ENCODE measurements at regions not wholly inside any gene's neighbourhood (a gene's known extent, or its start where the extent isn't known, plus 50 kb on each side); places are given as distances from the start of the nearest gene placed in this dataset.

- Histone ChIP-seq H3K4me3 (no peak overlapping the region), H3K36me3 (replicated peaks in 1 of 2) (no peaks in the 10 kb centered on the region), H3K27me3 (no peaks in the 10 kb centered on the region), H3K9me3 (replicated peaks in 1 of 3) (no peaks in the 10 kb centered on the region), H3K27ac (no peak overlapping the region), H3K4me1 (replicated peaks in 1 of 2) (no peaks in the 10 kb centered on the region)
- intact Hi-C loops (cut with DNase I): no loop called here
- WGBS, 4 donors: 33 to 38% (median 35%) methylated on average over 1 of the region's 1 CpG
- TF ChIP-seq, protein P1, sequence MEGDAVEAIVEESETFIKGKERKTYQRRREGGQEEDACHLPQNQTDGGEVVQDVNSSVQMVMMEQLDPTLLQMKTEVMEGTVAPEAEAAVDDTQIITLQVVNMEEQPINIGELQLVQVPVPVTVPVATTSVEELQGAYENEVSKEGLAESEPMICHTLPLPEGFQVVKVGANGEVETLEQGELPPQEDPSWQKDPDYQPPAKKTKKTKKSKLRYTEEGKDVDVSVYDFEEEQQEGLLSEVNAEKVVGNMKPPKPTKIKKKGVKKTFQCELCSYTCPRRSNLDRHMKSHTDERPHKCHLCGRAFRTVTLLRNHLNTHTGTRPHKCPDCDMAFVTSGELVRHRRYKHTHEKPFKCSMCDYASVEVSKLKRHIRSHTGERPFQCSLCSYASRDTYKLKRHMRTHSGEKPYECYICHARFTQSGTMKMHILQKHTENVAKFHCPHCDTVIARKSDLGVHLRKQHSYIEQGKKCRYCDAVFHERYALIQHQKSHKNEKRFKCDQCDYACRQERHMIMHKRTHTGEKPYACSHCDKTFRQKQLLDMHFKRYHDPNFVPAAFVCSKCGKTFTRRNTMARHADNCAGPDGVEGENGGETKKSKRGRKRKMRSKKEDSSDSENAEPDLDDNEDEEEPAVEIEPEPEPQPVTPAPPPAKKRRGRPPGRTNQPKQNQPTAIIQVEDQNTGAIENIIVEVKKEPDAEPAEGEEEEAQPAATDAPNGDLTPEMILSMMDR (IDR thresholded peaks at IDR 0.05): no peak
- TF ChIP-seq POLR2A (IDR thresholded peaks at IDR 0.05): no peak
- DNase-seq: no peak
Observed at GRCh38 chr13:54637366-54637765, 1608.8 kb downstream of the OLFM4 start.

- H3K4me1 ChIP-seq (replicated peaks in 1 of 2): no peaks in the 10 kb centered on the region
- H3K4me3 ChIP-seq: no peak overlapping the region
- intact Hi-C loops (cut with DNase I): no loop called here
- no peaks in the 10 kb centered on the region for H3K27me3 ChIP-seq
- no peak overlapping the region for H3K27ac ChIP-seq
- TF ChIP-seq POLR2A (IDR thresholded peaks at IDR 0.05): no peak
- TF ChIP-seq, protein P1 (IDR thresholded peaks at IDR 0.05): no peak
- no peaks in the 10 kb centered on the region for H3K36me3 ChIP-seq (replicated peaks in 1 of 2)
- DNase-seq: no peak
- H3K9me3 ChIP-seq (replicated peaks in 1 of 3): no peaks in the 10 kb centered on the region
Observed at GRCh38 chr13:54640719-54641118, 1612.1 kb downstream of the OLFM4 start.

DNA sequence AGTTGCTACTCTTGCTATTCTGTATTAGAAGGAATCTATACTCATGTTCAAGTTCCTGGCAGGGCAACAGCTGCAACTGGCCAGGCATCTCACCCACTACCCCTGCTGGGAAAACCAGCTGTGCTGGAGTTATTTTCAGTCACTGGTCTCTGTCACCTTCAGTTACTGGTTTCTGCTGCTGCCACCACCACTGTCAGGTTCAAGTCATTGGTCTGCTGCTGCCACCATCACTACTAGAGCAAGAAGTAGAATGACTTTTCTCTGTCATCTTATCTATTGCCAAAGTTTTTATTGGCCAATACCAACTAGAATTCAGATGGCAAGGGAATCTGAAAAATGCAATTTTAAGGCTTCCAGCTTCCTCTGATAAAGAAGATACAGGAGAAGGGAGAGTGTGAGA lies 1615.2 kb downstream of the OLFM4 start:
- no peak for TF ChIP-seq POLR2A (IDR thresholded peaks at IDR 0.05)
- TF ChIP-seq, protein P1 (IDR thresholded peaks at IDR 0.05): no peak
- H3K27me3 ChIP-seq: no peaks in the 10 kb centered on the region
- intact Hi-C loops (cut with DNase I): no loop called here
- no peak overlapping the region for H3K4me3 ChIP-seq
- no peak overlapping the region for H3K27ac ChIP-seq
- H3K9me3 ChIP-seq (replicated peaks in 1 of 3): no peaks in the 10 kb centered on the region
- no peaks in the 10 kb centered on the region for H3K36me3 ChIP-seq (replicated peaks in 1 of 2)
- no peaks in the 10 kb centered on the region for H3K4me1 ChIP-seq (replicated peaks in 1 of 2)
- no peak for DNase-seq

- no peak overlapping the region for H3K4me3 ChIP-seq
- no peaks in the 10 kb centered on the region for H3K9me3 ChIP-seq (replicated peaks in 1 of 3)
- no peak for DNase-seq
- no peaks in the 10 kb centered on the region for H3K27me3 ChIP-seq
- no peaks in the 10 kb centered on the region for H3K4me1 ChIP-seq (replicated peaks in 1 of 2)
- no peaks in the 10 kb centered on the region for H3K36me3 ChIP-seq (replicated peaks in 1 of 2)
- TF ChIP-seq, protein P1 (IDR thresholded peaks at IDR 0.05): no peak
- TF ChIP-seq POLR2A (IDR thresholded peaks at IDR 0.05): no peak
- H3K27ac ChIP-seq: no peak overlapping the region
- intact Hi-C loops (cut with DNase I): no loop called here
Observed at GRCh38 chr13:54647275-54647674, 1618.7 kb downstream of the OLFM4 start.
